ENCODE measurements at regions not wholly inside any gene's neighbourhood (a gene's known extent, or its start where the extent isn't known, plus 50 kb on each side); places are given as distances from the start of the nearest gene placed in this dataset.

GRCh38 chr1:173427146-173428054, 49.7 kb upstream of the PRDX6 start:
- no peaks in the 10 kb centered on the region for H3K27me3 ChIP-seq (ENCODE audit: insufficient read depth, poor library complexity, severe bottlenecking)
- TF ChIP-seq SPI1 (IDR thresholded peaks at IDR 0.05; ENCODE audit: borderline replicate concordance, low read depth) (no peak), GABPA (IDR thresholded peaks at IDR 0.05; ENCODE audit: low read depth) (no peak), CTCF (IDR thresholded peaks at IDR 0.05; ENCODE audit: insufficient read depth, low read length) (no peak), REST (IDR thresholded peaks at IDR 0.05; ENCODE audit: insufficient replicate concordance, low read depth) (no peak), POLR2AphosphoS5 (IDR thresholded peaks at IDR 0.05; ENCODE audit: low read depth) (no peak)
- no peak overlapping the region for H3K27ac ChIP-seq (replicated peaks)
- DNase-seq (ENCODE audit: low read depth in 1 of 2, low spot score in 1 of 2), result no peak
- no peak overlapping the region for H3K4me3 ChIP-seq (replicated peaks; ENCODE audit: insufficient read depth, low read length)
